ENCODE measurements at regions not wholly inside any gene's neighbourhood (a gene's known extent, or its start where the extent isn't known, plus 50 kb on each side); places are given as distances from the start of the nearest gene placed in this dataset.

GRCh38 chr11:70878366-70878765, 374.0 kb downstream of the SHANK2 start:
- TF ChIP-seq CTCF (IDR thresholded peaks at IDR 0.05; ENCODE audit: low read depth, low read length): no peak

GRCh38 chr11:70879601-70880285, 372.6 kb downstream of the SHANK2 start:
- no peak overlapping the region for H3K4me3 ChIP-seq (replicated peaks in 1 of 2; ENCODE audit: low read depth in 2 of 2, low read length in 2 of 2)
- DNase-seq (ENCODE audit: low read depth in 2 of 2): no peak
- no peak for TF ChIP-seq CTCF (IDR thresholded peaks at IDR 0.05; ENCODE audit: low read depth, low read length)

More at GRCh38 chr11:70878366-70878765, 374.0 kb downstream of the SHANK2 start:
- DNase-seq (ENCODE audit: low read depth in 2 of 2): no peak
- H3K4me3 ChIP-seq (replicated peaks in 1 of 2; ENCODE audit: low read depth in 2 of 2, low read length in 2 of 2): no peak overlapping the region

- no peak for TF ChIP-seq CTCF (IDR thresholded peaks at IDR 0.05; ENCODE audit: low read depth, low read length)
- DNase-seq (ENCODE audit: low read depth in 2 of 2): no peak
- H3K4me3 ChIP-seq (replicated peaks in 1 of 2; ENCODE audit: low read depth in 2 of 2, low read length in 2 of 2): no peak overlapping the region
Observed at GRCh38 chr11:70880416-70880815, 372.0 kb downstream of the SHANK2 start.

- no peak overlapping the region for H3K4me3 ChIP-seq (replicated peaks in 1 of 2; ENCODE audit: low read depth in 2 of 2, low read length in 2 of 2)
- no peak for DNase-seq (ENCODE audit: low read depth in 2 of 2)
- TF ChIP-seq CTCF (IDR thresholded peaks at IDR 0.05; ENCODE audit: low read depth, low read length): no peak
Observed at GRCh38 chr11:70881948-70882715, 370.2 kb downstream of the SHANK2 start.

- no peak for TF ChIP-seq CTCF (IDR thresholded peaks at IDR 0.05; ENCODE audit: low read depth, low read length)
- H3K4me3 ChIP-seq (replicated peaks in 1 of 2; ENCODE audit: low read depth in 2 of 2, low read length in 2 of 2): no peak overlapping the region
- DNase-seq (ENCODE audit: low read depth in 2 of 2): no peak
Observed at GRCh38 chr11:70882716-70883085, 369.7 kb downstream of the SHANK2 start.

- TF ChIP-seq CTCF (IDR thresholded peaks at IDR 0.05; ENCODE audit: low read depth, low read length): no peak
- no peak for DNase-seq (ENCODE audit: low read depth in 2 of 2)
- no peak overlapping the region for H3K4me3 ChIP-seq (replicated peaks in 1 of 2; ENCODE audit: low read depth in 2 of 2, low read length in 2 of 2)
Observed at GRCh38 chr11:70883323-70883940, 368.9 kb downstream of the SHANK2 start.

All from cardiac fibroblast (primary cell).